Neural cell (in vitro differentiated cells): ENCODE measurements at regions not wholly inside any gene's neighbourhood (a gene's known extent, or its start where the extent isn't known, plus 50 kb on each side); places are given as distances from the start of the nearest gene placed in this dataset.
A peak's percentile ranks its signal among the peaks of the same experiment; 100 is the strongest.

Experiments used
- H2AFZ ChIP-seq: fragments of 200-600, 300-800 bp; sonication (generic), shearing (Covaris generic); 2 replicates; pipeline ENCODE4 v1.6.0; 2014; ENCODE audit warnings: low read depth, mild to moderate bottlenecking, antibody characterized with exemption, low read length, moderate library complexity
- H3F3A ChIP-seq: fragments of 200-600 bp; shearing (Covaris generic); 2 replicates; pipeline ENCODE4 v1.6.1; 2016; ENCODE audit warnings: mild to moderate bottlenecking, moderate library complexity, mixed read lengths, antibody characterized with exemption, low read length; ENCODE audit not compliant: insufficient read depth, poor library complexity, severe bottlenecking
- H3K27ac ChIP-seq: fragments of 200-600, 300-800 bp; sonication (generic), shearing (Covaris generic); 2 replicates; pipeline ENCODE4 v1.5.1; 2014; ENCODE audit warnings: mild to moderate bottlenecking, low read length, moderate library complexity
- H3K27me3 ChIP-seq: fragments of 300-800, 200-600 bp; sonication (generic), shearing (Covaris generic); 2 replicates; pipeline ENCODE4 v1.6.0; 2014; ENCODE audit warnings: mild to moderate bottlenecking, low read depth, low read length, moderate library complexity; ENCODE audit not compliant: insufficient read depth
- H3K36me3 ChIP-seq: fragments of 300-800, 200-600 bp; sonication (generic), shearing (Covaris generic); 2 replicates; pipeline ENCODE4 v1.5.1; 2014; ENCODE audit warnings: mild to moderate bottlenecking, antibody characterized with exemption, low read length, moderate library complexity; ENCODE audit not compliant: insufficient read depth
- H3K4me2 ChIP-seq: fragments of 300-800, 200-600 bp; sonication (generic), shearing (Covaris generic); 2 replicates; pipeline ENCODE4 v1.6.0; 2014; ENCODE audit warnings: mild to moderate bottlenecking, low read length
- H3K4me3 ChIP-seq: fragments of 300-800, 200-600 bp; sonication (generic), shearing (Covaris generic); 2 replicates; pipeline ENCODE4 v1.5.1; 2014; ENCODE audit warnings: mild to moderate bottlenecking, low read length, moderate library complexity
- H3K79me2 ChIP-seq: fragments of 200-600 bp; shearing (Covaris generic); replicated peaks from 2 replicates; pipeline ENCODE4 v1.6.0; 2014; ENCODE audit warnings: mild to moderate bottlenecking, low read length, moderate library complexity; ENCODE audit not compliant: insufficient read depth
- H3K9ac ChIP-seq: fragments of 300-800, 200-600 bp; sonication (generic), shearing (Covaris generic); 2 replicates; pipeline ENCODE4 v1.6.1; 2016; ENCODE audit warnings: mild to moderate bottlenecking, low read length, mixed read lengths
- H3K9me2 ChIP-seq: fragments of 200-600 bp; shearing (Covaris generic); 2 replicates; pipeline ENCODE4 v1.6.1; 2016; ENCODE audit warnings: mild to moderate bottlenecking, low read length, mixed read lengths; ENCODE audit not compliant: insufficient read depth
- H3K9me3 ChIP-seq: fragments of 200-600, 300-800 bp; sonication (generic), shearing (Covaris generic); 2 replicates; pipeline ENCODE4 v1.6.1; 2016; ENCODE audit warnings: mild to moderate bottlenecking, mixed run types, low read length, moderate library complexity, mixed read lengths
- H4K20me1 ChIP-seq: fragments of 200-600 bp; shearing (Covaris generic); 2 replicates; pipeline ENCODE4 v1.6.1; 2016; ENCODE audit warnings: mild to moderate bottlenecking, mixed run types; ENCODE audit not compliant: insufficient read depth
- EP300 ChIP-seq: fragments of 450-650 bp; conservative IDR thresholded peaks from 2 replicates; pipeline ENCODE4 v1.6.1; 2014; ENCODE audit warnings: antibody characterized with exemption, mild to moderate bottlenecking, moderate library complexity; ENCODE audit not compliant: poor library complexity, severe bottlenecking
- EZH2 ChIP-seq: fragments of 200-600, 300-800 bp; shearing (Covaris generic), sonication (generic); IDR thresholded peaks from 2 replicates; pipeline ENCODE4 v1.6.1; 2014; ENCODE audit warnings: antibody characterized with exemption, low read length, borderline replicate concordance, mild to moderate bottlenecking; ENCODE audit not compliant: insufficient read depth, poor library complexity, severe bottlenecking
- MXI1 ChIP-seq: fragments of 450-650 bp; conservative IDR thresholded peaks from 2 replicates; pipeline ENCODE4 v1.6.1; 2014; ENCODE audit warnings: antibody characterized with exemption, mild to moderate bottlenecking; ENCODE audit not compliant: poor library complexity, severe bottlenecking
- POLR2AphosphoS5 ChIP-seq: IDR thresholded peaks from 2 replicates; pipeline ENCODE4 v1.6.1; 2012
- RAD21 ChIP-seq: fragments of 450-650 bp; conservative IDR thresholded peaks from 2 replicates; pipeline ENCODE4 v1.6.1; 2014; ENCODE audit warnings: antibody characterized with exemption, mild to moderate bottlenecking, moderate library complexity
- SMC3 ChIP-seq: fragments of 450-650 bp; conservative IDR thresholded peaks from 2 replicates; pipeline ENCODE4 v1.6.1; 2014; ENCODE audit warnings: antibody characterized with exemption, mild to moderate bottlenecking, moderate library complexity; ENCODE audit not compliant: poor library complexity
- TAF1 ChIP-seq: IDR thresholded peaks from 2 replicates; pipeline ENCODE4 v1.6.1; 2012; ENCODE audit warnings: low read depth
- TF ChIP-seq, protein P1 (sequence below): fragments of 450-650 bp; IDR thresholded peaks from 2 replicates; pipeline ENCODE4 v1.5.1; 2014; ENCODE audit warnings: antibody characterized with exemption, mild to moderate bottlenecking, moderate library complexity; ENCODE audit not compliant: poor library complexity, severe bottlenecking
- TF ChIP-seq, protein P2 (sequence below): IDR thresholded peaks from 2 replicates; pipeline ENCODE4 v1.6.1; 2012; ENCODE audit warnings: borderline replicate concordance

DNA sequence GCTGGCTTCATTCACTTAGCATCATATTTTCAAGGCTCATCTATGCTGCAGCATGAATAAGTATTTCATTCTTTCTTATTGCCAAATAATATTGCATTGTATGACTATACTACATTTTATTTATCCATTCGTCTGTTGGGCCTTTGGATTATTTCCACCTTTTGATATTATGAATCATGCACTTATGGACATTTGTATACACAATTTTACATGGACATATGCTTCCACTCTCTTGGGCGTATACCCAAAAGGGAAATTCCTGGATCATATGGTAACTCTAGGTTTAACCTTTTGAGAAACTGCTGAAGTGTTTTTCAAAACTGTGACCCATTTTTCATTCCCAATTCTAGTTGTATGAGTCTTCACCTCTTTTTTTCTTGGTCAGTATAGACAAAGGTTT, 80.3 kb upstream of the GNAI1 start:
- no peak overlapping the region for H3K9ac ChIP-seq
- H3K27me3 ChIP-seq: no peaks in the 10 kb centered on the region
- no peak overlapping the region for H2AFZ ChIP-seq
- H3K9me2 ChIP-seq: no peaks in the 10 kb centered on the region
- H3K4me3 ChIP-seq: no peak overlapping the region
- no peak overlapping the region for H3K27ac ChIP-seq
- TF ChIP-seq SMC3 (no peak), EP300 (no peak), RAD21 (no peak), POLR2AphosphoS5 (no peak), TAF1 (no peak), EZH2 (no peak), MXI1 (no peak)
- TF ChIP-seq, protein P1, sequence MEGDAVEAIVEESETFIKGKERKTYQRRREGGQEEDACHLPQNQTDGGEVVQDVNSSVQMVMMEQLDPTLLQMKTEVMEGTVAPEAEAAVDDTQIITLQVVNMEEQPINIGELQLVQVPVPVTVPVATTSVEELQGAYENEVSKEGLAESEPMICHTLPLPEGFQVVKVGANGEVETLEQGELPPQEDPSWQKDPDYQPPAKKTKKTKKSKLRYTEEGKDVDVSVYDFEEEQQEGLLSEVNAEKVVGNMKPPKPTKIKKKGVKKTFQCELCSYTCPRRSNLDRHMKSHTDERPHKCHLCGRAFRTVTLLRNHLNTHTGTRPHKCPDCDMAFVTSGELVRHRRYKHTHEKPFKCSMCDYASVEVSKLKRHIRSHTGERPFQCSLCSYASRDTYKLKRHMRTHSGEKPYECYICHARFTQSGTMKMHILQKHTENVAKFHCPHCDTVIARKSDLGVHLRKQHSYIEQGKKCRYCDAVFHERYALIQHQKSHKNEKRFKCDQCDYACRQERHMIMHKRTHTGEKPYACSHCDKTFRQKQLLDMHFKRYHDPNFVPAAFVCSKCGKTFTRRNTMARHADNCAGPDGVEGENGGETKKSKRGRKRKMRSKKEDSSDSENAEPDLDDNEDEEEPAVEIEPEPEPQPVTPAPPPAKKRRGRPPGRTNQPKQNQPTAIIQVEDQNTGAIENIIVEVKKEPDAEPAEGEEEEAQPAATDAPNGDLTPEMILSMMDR: no peak
- TF ChIP-seq, protein P2, sequence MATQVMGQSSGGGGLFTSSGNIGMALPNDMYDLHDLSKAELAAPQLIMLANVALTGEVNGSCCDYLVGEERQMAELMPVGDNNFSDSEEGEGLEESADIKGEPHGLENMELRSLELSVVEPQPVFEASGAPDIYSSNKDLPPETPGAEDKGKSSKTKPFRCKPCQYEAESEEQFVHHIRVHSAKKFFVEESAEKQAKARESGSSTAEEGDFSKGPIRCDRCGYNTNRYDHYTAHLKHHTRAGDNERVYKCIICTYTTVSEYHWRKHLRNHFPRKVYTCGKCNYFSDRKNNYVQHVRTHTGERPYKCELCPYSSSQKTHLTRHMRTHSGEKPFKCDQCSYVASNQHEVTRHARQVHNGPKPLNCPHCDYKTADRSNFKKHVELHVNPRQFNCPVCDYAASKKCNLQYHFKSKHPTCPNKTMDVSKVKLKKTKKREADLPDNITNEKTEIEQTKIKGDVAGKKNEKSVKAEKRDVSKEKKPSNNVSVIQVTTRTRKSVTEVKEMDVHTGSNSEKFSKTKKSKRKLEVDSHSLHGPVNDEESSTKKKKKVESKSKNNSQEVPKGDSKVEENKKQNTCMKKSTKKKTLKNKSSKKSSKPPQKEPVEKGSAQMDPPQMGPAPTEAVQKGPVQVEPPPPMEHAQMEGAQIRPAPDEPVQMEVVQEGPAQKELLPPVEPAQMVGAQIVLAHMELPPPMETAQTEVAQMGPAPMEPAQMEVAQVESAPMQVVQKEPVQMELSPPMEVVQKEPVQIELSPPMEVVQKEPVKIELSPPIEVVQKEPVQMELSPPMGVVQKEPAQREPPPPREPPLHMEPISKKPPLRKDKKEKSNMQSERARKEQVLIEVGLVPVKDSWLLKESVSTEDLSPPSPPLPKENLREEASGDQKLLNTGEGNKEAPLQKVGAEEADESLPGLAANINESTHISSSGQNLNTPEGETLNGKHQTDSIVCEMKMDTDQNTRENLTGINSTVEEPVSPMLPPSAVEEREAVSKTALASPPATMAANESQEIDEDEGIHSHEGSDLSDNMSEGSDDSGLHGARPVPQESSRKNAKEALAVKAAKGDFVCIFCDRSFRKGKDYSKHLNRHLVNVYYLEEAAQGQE: no peak
- H3K79me2 ChIP-seq: no peaks in the 10 kb centered on the region
- H3K36me3 ChIP-seq: no peaks in the 10 kb centered on the region
- H4K20me1 ChIP-seq: no peaks in the 10 kb centered on the region
- H3K9me3 ChIP-seq: no peaks in the 10 kb centered on the region
- no peaks in the 10 kb centered on the region for H3F3A ChIP-seq
- H3K4me2 ChIP-seq: no peak overlapping the region

DNA sequence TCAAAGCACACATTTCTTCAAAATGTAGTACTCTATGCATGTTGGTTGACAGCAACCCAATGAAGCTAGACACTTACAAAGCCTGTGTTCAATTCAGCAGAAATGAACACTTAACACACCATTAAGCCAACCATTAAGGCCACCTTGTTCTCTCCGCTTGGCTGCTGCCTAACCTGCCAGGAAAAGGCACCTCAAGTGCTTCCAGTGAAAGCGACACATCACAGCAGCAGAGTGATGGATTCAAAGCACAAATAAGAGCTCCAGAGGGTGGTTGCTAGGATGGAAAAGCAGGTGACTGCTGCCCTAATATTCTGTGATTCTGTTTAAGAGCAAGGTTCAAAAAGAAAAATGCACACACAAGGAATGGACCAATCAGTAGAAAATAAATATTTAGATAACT, 81.5 kb upstream of the GNAI1 start:
- no peaks in the 10 kb centered on the region for H3K36me3 ChIP-seq
- no peaks in the 10 kb centered on the region for H3K79me2 ChIP-seq
- no peak for TF ChIP-seq TAF1
- TF ChIP-seq EZH2: no peak
- TF ChIP-seq MXI1: no peak
- TF ChIP-seq EP300: peak; percentile 94
- TF ChIP-seq RAD21: no peak
- TF ChIP-seq, protein P1: peak; percentile 23
- TF ChIP-seq, protein P2: peak; percentile 87
- peak; percentile 38 for TF ChIP-seq SMC3
- TF ChIP-seq POLR2AphosphoS5: peak; percentile 86
- no peaks in the 10 kb centered on the region for H4K20me1 ChIP-seq
- H3K27me3 ChIP-seq: no peaks in the 10 kb centered on the region
- H3K4me2 ChIP-seq: peak overlapping the region; percentile 12
- H3K4me3 ChIP-seq: peak overlapping the region; percentile 13
- H2AFZ ChIP-seq: no peak overlapping the region
- H3F3A ChIP-seq: no peaks in the 10 kb centered on the region
- no peaks in the 10 kb centered on the region for H3K9me3 ChIP-seq
- H3K9ac ChIP-seq: no peak overlapping the region
- H3K9me2 ChIP-seq: no peaks in the 10 kb centered on the region
- peak overlapping the region; percentile 61 for H3K27ac ChIP-seq
